Fibroblast of lung (primary cell): ENCODE measurements at regions not wholly inside any gene's neighbourhood (a gene's known extent, or its start where the extent isn't known, plus 50 kb on each side); places are given as distances from the start of the nearest gene placed in this dataset.

Experiments
- DNase-seq, 2 donors: peaks; one replicate each; pipeline versions ENCODE4 v3.0.0 to v3.0.0-alpha.2; 2010; ENCODE audit warnings: low read depth in 2 of 2
- H2AFZ ChIP-seq: 2 replicates; pipeline ENCODE4 v1.5.1; 2012; ENCODE audit warnings: low read length, control low read depth, inconsistent platforms
- H3K27ac ChIP-seq: 2 replicates; pipeline ENCODE4 v1.5.1; 2011; ENCODE audit warnings: low read length, control low read depth; ENCODE audit not compliant: insufficient read depth
- H3K27me3 ChIP-seq: 2 replicates; pipeline ENCODE4 v1.5.1; 2011; ENCODE audit warnings: mild to moderate bottlenecking, low read length; ENCODE audit not compliant: control insufficient read depth, insufficient read depth
- H3K36me3 ChIP-seq: 2 replicates; pipeline ENCODE4 v1.5.1; 2011; ENCODE audit warnings: low read length; ENCODE audit not compliant: control insufficient read depth, insufficient read depth
- H3K4me1 ChIP-seq: 2 replicates; pipeline ENCODE4 v1.5.1; 2011; ENCODE audit warnings: low read length; ENCODE audit not compliant: control insufficient read depth, insufficient read depth; ENCODE audit errors: extremely low read depth
- H3K4me2 ChIP-seq: 2 replicates; pipeline ENCODE4 v1.5.1; 2011; ENCODE audit warnings: low read length, control low read depth; ENCODE audit not compliant: insufficient read depth; ENCODE audit errors: extremely low read depth
- H3K4me3 ChIP-seq, 4 experiments: fragments of 200-600 bp in 1 of 4; sonication (generic) in 1 of 4; replicated peaks in 1 of 4; 2 replicates each; pipeline ENCODE4 v1.5.1; 2011 to 2016; ENCODE audit warnings: low read length in 4 of 4, low read depth in 3 of 4, mild to moderate bottlenecking in 3 of 4, control low read depth in 2 of 4, inconsistent platforms in 1 of 4, mixed read lengths in 1 of 4; ENCODE audit not compliant: insufficient read depth in 1 of 4; ENCODE audit errors: control extremely low read depth in 1 of 4
- H3K79me2 ChIP-seq: 2 replicates; pipeline ENCODE4 v1.5.1; 2012; ENCODE audit warnings: mild to moderate bottlenecking, low read length, inconsistent platforms; ENCODE audit not compliant: control insufficient read depth, insufficient read depth
- H3K9ac ChIP-seq: 2 replicates; pipeline ENCODE4 v1.5.1; 2011; ENCODE audit warnings: mild to moderate bottlenecking, low read length, control low read depth; ENCODE audit not compliant: insufficient read depth
- H3K9me3 ChIP-seq: 2 replicates; pipeline ENCODE4 v1.5.1; 2012; ENCODE audit warnings: low read depth, low read length; ENCODE audit not compliant: control insufficient read depth, insufficient read depth
- H4K20me1 ChIP-seq: 2 replicates; pipeline ENCODE4 v1.5.1; 2011; ENCODE audit warnings: low read length; ENCODE audit not compliant: control insufficient read depth, insufficient read depth; ENCODE audit errors: extremely low read depth
- CTCF ChIP-seq, 2 donors: IDR thresholded peaks in 1 of 2; conservative IDR thresholded peaks in 1 of 2; 1 replicate in 1 of 2; 2 replicates in 1 of 2; pipeline ENCODE4 v1.5.1; 2011 to 2012; ENCODE audit warnings: low read length in 2 of 2, control low read depth in 1 of 2, inconsistent platforms in 1 of 2, low read depth in 1 of 2, mild to moderate bottlenecking in 1 of 2
- EZH2 ChIP-seq: IDR thresholded peaks from 2 replicates; pipeline ENCODE4 v1.5.1; 2012; ENCODE audit warnings: low read length, control low read depth, mild to moderate bottlenecking; ENCODE audit errors: missing control alignments

GRCh38 chr7:73931502-73931901 lies 70.5 kb downstream of the TMEM270 start:
- no peaks in the 10 kb centered on the region for H4K20me1 ChIP-seq
- no peak for DNase-seq
- H3K27ac ChIP-seq, result no peak overlapping the region
- H3K4me1 ChIP-seq, result no peaks in the 10 kb centered on the region
- H3K27me3 ChIP-seq, result no peaks in the 10 kb centered on the region
- H3K79me2 ChIP-seq, result no peaks in the 10 kb centered on the region
- no peak overlapping the region for H2AFZ ChIP-seq
- no peaks in the 10 kb centered on the region for H3K9me3 ChIP-seq
- H3K4me3 ChIP-seq, result no peak overlapping the region
- H3K9ac ChIP-seq, result no peak overlapping the region
- no peak overlapping the region for H3K4me2 ChIP-seq
- H3K36me3 ChIP-seq, result no peaks in the 10 kb centered on the region
- TF ChIP-seq EZH2 (no peak), CTCF (conservative IDR thresholded peaks at IDR 0.05 in 1 of 2, IDR thresholded peaks at IDR 0.05 in 1 of 2; ENCODE audit: low read depth in 1 of 2, low read length in 2 of 2) (no peak)

DNA sequence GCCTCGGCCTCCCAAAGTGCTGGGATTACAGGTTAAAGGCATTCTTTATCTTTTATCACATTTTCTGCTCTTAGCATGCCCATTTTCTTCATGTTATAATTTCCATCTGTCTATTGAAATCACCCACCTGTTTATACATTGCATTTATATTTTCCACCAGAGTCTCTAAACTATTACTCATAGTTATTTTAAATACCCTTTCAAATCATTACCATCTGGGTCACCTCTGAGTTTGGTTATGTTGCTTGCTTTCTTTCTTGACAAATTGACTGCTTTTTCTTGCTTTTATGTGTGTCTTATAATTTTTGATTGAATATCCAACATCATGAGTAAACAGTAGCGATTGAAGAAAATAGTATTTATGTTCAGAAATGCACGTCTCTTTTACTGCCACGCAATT lies 71.4 kb downstream of the TMEM270 start:
- H4K20me1 ChIP-seq, result no peaks in the 10 kb centered on the region
- TF ChIP-seq CTCF (conservative IDR thresholded peaks at IDR 0.05 in 1 of 2, IDR thresholded peaks at IDR 0.05 in 1 of 2; ENCODE audit: low read depth in 1 of 2, low read length in 2 of 2), result no peak
- no peak for TF ChIP-seq EZH2
- no peaks in the 10 kb centered on the region for H3K4me1 ChIP-seq
- no peak overlapping the region for H3K27ac ChIP-seq
- no peak overlapping the region for H2AFZ ChIP-seq
- H3K9me3 ChIP-seq, result no peaks in the 10 kb centered on the region
- H3K27me3 ChIP-seq, result no peaks in the 10 kb centered on the region
- no peaks in the 10 kb centered on the region for H3K36me3 ChIP-seq
- DNase-seq, result peak in 1 of 2 donors; percentile 3
- H3K4me3 ChIP-seq, result no peak overlapping the region
- no peak overlapping the region for H3K4me2 ChIP-seq
- H3K9ac ChIP-seq, result no peak overlapping the region
- no peaks in the 10 kb centered on the region for H3K79me2 ChIP-seq

DNA sequence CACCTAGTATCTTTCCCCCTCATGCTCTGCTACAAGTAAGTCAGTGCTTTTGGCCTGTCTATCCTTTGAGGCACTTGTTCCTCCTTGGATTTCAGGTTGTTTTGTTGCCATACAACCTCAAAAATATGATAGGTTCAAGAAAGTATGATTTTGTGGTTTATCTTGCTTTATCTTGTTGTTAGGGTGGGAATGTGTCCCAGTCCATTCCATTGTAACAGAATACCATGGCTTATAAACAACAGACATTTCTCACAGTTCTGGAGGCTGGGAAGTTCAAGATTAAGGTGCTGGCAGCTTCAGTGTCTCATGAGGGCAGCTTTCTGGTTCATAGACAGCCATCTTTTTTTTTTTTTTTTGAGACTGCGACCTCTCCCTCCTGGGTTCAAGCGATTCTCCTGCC lies 72.1 kb downstream of the TMEM270 start:
- Histone ChIP-seq H3K79me2 (no peaks in the 10 kb centered on the region), H3K36me3 (no peaks in the 10 kb centered on the region), H2AFZ (no peak overlapping the region), H3K9ac (no peak overlapping the region), H3K27ac (no peak overlapping the region), H3K4me1 (no peaks in the 10 kb centered on the region), H3K4me3 (no peak overlapping the region), H3K4me2 (no peak overlapping the region), H4K20me1 (no peaks in the 10 kb centered on the region), H3K27me3 (no peaks in the 10 kb centered on the region), H3K9me3 (no peaks in the 10 kb centered on the region)
- TF ChIP-seq EZH2 (no peak), CTCF (conservative IDR thresholded peaks at IDR 0.05 in 1 of 2, IDR thresholded peaks at IDR 0.05 in 1 of 2; ENCODE audit: low read depth in 1 of 2, low read length in 2 of 2) (no peak)
- DNase-seq, result peak in 1 of 2 donors; percentile 21
